Progenitor cell of endocrine pancreas (in vitro differentiated cells): ENCODE measurements at regions not wholly inside any gene's neighbourhood (a gene's known extent, or its start where the extent isn't known, plus 50 kb on each side); places are given as distances from the start of the nearest gene placed in this dataset.

ENCODE experiments used
- DNase-seq: peaks from one replicate; pipeline ENCODE4 v3.0.0; 2021; ENCODE audit warnings: low spot score; ENCODE audit not compliant: unreplicated experiment
- H3K27ac Mint-ChIP-seq: 2 replicates; pipeline ENCODE4 v1.8.0; 2021; ENCODE audit warnings: mild to moderate bottlenecking, moderate library complexity, mixed read lengths
- H3K27me3 Mint-ChIP-seq: 2 replicates; pipeline ENCODE4 v1.8.0; 2021; ENCODE audit warnings: mixed read lengths
- H3K36me3 Mint-ChIP-seq: 2 replicates; pipeline ENCODE4 v1.8.0; 2022; ENCODE audit warnings: mixed read lengths; ENCODE audit not compliant: insufficient read depth
- H3K4me1 Mint-ChIP-seq: 2 replicates; pipeline ENCODE4 v1.8.0; 2021; ENCODE audit warnings: low read depth, mixed read lengths
- H3K4me3 Mint-ChIP-seq: 2 replicates; pipeline ENCODE4 v1.8.0; 2021; ENCODE audit warnings: low read depth, mild to moderate bottlenecking, moderate library complexity, mixed read lengths
- H3K9me3 Mint-ChIP-seq: 2 replicates; pipeline ENCODE4 v1.8.0; 2021; ENCODE audit warnings: low read depth, mixed read lengths
- TF ChIP-seq, protein P1 (sequence below): fragments of 200-600 bp; sonication (generic); IDR thresholded peaks from one replicate; pipeline ENCODE4 v1.5.0; 2021; ENCODE audit warnings: antibody characterized with exemption, mild to moderate bottlenecking; ENCODE audit not compliant: unreplicated experiment

DNA sequence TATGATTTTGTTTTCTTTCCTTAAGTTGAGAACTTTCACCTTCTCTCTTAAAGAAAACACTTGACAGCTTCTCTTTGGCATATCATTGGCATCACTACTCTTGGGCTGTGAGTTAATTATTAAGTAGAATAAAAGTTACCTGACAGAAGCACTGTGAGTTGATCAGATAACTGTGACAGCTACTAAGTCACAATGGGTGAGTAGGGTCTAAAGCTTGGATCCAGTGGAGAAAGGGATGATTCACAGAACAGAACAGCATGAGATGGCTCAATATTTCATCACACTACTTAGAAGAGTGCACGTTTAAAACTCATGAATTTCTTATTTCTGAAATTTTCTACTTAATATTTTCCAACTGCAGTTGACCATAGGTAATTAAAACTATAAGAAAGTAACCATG lies 268.5 kb upstream of the NMUR2 start:
- Mint-ChIP-seq H3K27ac (no peak overlapping the region), H3K9me3 (no peaks in the 10 kb centered on the region), H3K27me3 (no peaks in the 10 kb centered on the region), H3K4me3 (no peak overlapping the region), H3K4me1 (peaks cover 4% of the 10 kb centered on the region), H3K36me3 (no peaks in the 10 kb centered on the region)
- no peak for DNase-seq
- TF ChIP-seq, protein P1, sequence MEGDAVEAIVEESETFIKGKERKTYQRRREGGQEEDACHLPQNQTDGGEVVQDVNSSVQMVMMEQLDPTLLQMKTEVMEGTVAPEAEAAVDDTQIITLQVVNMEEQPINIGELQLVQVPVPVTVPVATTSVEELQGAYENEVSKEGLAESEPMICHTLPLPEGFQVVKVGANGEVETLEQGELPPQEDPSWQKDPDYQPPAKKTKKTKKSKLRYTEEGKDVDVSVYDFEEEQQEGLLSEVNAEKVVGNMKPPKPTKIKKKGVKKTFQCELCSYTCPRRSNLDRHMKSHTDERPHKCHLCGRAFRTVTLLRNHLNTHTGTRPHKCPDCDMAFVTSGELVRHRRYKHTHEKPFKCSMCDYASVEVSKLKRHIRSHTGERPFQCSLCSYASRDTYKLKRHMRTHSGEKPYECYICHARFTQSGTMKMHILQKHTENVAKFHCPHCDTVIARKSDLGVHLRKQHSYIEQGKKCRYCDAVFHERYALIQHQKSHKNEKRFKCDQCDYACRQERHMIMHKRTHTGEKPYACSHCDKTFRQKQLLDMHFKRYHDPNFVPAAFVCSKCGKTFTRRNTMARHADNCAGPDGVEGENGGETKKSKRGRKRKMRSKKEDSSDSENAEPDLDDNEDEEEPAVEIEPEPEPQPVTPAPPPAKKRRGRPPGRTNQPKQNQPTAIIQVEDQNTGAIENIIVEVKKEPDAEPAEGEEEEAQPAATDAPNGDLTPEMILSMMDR, result no peak

DNA sequence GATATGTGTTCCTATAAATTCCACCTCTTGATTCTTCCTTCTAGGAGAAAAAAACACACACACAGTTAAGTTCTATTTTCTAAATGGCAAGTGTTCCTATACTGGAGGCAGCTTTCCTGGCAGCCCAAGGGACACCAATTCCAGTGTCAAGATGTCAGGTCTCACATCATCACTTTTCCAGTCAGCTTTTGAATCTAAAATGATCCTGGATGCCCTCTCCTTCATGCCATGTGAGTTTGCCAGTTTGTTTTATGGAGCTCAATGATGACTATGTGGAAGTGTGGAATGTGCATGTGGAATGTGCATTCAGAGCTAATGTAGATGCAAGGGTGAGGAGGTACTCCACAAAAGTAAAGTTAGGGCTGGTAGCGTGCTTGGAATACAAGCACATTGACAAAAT lies 269.3 kb upstream of the NMUR2 start:
- Mint-ChIP-seq H3K9me3 (no peaks in the 10 kb centered on the region), H3K27me3 (no peaks in the 10 kb centered on the region), H3K4me3 (no peak overlapping the region), H3K4me1 (peaks cover 4% of the 10 kb centered on the region), H3K36me3 (no peaks in the 10 kb centered on the region), H3K27ac (no peak overlapping the region)
- no peak for DNase-seq
- TF ChIP-seq, protein P1, result no peak

DNA sequence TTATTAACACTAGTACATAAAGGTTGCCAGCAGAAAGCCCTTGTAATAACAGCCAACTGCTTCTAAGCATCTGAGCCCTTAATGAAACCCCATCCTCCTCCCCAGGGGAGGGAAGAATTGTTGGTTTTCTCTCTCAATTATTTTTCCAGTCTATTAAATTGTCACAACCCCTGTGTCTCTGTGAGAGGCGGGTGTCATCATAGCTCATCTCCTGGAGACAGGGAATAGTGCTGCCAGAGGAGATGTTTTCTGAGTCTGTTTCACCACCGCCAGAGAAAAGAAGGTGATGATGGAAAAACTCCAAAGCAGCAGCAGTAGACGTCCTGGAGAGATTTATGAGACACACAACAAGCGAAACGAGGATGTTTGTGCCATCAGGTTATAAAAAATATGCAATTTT lies 271.1 kb upstream of the NMUR2 start:
- Mint-ChIP-seq H3K27me3 (no peaks in the 10 kb centered on the region), H3K36me3 (no peaks in the 10 kb centered on the region), H3K27ac (no peak overlapping the region), H3K9me3 (no peaks in the 10 kb centered on the region), H3K4me1 (peaks cover 4% of the 10 kb centered on the region), H3K4me3 (no peak overlapping the region)
- TF ChIP-seq, protein P1, result no peak
- no peak for DNase-seq

DNA sequence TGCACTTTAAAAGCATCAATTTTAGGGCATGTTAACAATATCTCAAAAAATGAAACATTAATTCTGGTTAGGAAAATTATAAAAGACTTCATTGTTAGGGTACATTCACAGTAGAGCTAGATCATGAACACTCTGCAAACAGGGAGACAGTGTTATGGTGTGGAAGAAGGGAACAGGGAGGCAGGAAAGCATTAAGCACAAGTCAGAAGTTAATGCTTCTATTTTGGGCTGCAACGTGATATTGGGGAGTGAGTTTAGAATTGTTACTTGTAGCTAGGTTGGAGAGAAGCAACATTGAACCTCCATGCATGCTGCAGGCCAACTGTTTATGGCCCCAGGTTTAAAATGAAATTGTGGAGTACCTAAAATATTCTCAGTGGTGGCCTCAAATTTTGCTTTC lies 278.1 kb upstream of the NMUR2 start:
- Mint-ChIP-seq H3K4me3 (no peak overlapping the region), H3K4me1 (no peaks in the 10 kb centered on the region), H3K27ac (no peak overlapping the region), H3K36me3 (peaks cover 5% of the 10 kb centered on the region), H3K9me3 (peaks cover 23% of the 10 kb centered on the region), H3K27me3 (no peaks in the 10 kb centered on the region)
- DNase-seq, result no peak
- TF ChIP-seq, protein P1, result no peak

DNA sequence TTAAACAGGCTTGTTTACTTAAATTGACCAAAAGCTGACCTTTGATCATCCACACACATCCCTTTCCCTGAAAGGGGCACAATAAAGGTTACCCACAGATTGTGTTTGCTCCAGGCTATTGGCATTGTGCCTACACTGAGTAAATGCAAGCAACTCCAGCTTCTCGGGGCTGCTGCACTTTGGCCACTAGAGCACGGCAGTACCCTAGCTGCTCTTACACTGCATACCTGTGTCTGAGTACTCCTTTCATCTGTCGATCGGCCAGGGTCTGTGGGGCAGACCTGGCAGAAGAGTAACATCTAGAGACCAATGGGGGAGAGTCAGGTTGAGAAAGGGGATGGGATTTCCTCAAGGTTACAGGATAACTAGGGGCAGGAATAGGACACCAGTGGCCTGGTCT lies 281.9 kb upstream of the NMUR2 start:
- DNase-seq, result no peak
- Mint-ChIP-seq H3K27ac (no peak overlapping the region), H3K4me1 (no peaks in the 10 kb centered on the region), H3K9me3 (peaks cover 20% of the 10 kb centered on the region), H3K27me3 (no peaks in the 10 kb centered on the region), H3K4me3 (no peak overlapping the region), H3K36me3 (peaks cover 5% of the 10 kb centered on the region)
- TF ChIP-seq, protein P1, result no peak
